Uterus (tissue), 2 donors: ENCODE measurements at regions not wholly inside any gene's neighbourhood (a gene's known extent, or its start where the extent isn't known, plus 50 kb on each side); places are given as distances from the start of the nearest gene placed in this dataset.

Experiments used
- POLR2A ChIP-seq, 2 donors: fragments of 450-650 bp; IDR thresholded peaks; one replicate each; pipeline ENCODE4 v1.6.1; 2016; ENCODE audit warnings: antibody characterized with exemption in 2 of 2, mild to moderate bottlenecking in 1 of 2, moderate library complexity in 1 of 2
- TF ChIP-seq, protein P1 (sequence below), 4 experiments: fragments of 200-600 bp in 2 of 4; fragments of 450-650 bp in 2 of 4; sonication (generic) in 2 of 4; IDR thresholded peaks; one replicate each; pipeline ENCODE4 v1.5.1; 2016 to 2019; ENCODE audit warnings: antibody characterized with exemption in 4 of 4, mild to moderate bottlenecking in 2 of 4, moderate library complexity in 1 of 4

DNA sequence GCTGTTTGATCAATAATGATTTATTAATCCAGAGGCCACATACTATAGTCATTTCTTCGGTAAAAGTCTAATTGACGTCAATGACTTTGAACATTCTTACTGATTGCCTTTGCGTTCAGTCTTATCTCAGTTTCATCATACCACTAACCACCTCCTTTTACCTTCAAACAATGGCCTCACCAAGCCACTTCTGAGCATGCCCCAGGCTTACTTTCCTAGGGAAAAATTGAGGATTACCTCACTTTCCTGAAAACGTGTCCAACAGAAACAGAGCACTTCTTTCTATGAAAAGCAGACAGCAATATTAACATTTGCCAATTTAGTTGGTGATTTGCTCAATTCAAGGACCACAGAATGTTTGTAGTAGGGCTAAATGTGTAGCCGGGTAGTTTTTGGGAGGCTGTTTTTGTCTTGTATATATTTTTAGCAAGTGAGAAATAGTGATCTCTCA is 157.6 kb downstream of the KLF5 start:
- TF ChIP-seq, protein P1, sequence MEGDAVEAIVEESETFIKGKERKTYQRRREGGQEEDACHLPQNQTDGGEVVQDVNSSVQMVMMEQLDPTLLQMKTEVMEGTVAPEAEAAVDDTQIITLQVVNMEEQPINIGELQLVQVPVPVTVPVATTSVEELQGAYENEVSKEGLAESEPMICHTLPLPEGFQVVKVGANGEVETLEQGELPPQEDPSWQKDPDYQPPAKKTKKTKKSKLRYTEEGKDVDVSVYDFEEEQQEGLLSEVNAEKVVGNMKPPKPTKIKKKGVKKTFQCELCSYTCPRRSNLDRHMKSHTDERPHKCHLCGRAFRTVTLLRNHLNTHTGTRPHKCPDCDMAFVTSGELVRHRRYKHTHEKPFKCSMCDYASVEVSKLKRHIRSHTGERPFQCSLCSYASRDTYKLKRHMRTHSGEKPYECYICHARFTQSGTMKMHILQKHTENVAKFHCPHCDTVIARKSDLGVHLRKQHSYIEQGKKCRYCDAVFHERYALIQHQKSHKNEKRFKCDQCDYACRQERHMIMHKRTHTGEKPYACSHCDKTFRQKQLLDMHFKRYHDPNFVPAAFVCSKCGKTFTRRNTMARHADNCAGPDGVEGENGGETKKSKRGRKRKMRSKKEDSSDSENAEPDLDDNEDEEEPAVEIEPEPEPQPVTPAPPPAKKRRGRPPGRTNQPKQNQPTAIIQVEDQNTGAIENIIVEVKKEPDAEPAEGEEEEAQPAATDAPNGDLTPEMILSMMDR (IDR thresholded peaks at IDR 0.05) = no peak
- no peak for TF ChIP-seq POLR2A (IDR thresholded peaks at IDR 0.05)
